ENCODE measurements at regions not wholly inside any gene's neighbourhood (a gene's known extent, or its start where the extent isn't known, plus 50 kb on each side); places are given as distances from the start of the nearest gene placed in this dataset.

- no peak overlapping the region for H3K9ac ChIP-seq (ENCODE audit: low read length in 3 of 3)
- intact Hi-C loops (cut with DNase I): no loop called here
- H3K4me1 ChIP-seq (ENCODE audit: control insufficient read depth in 2 of 3, insufficient read depth in 2 of 3, low read depth in 1 of 3, low read length in 3 of 3): no peaks in the 10 kb centered on the region
- TF ChIP-seq, protein P1, sequence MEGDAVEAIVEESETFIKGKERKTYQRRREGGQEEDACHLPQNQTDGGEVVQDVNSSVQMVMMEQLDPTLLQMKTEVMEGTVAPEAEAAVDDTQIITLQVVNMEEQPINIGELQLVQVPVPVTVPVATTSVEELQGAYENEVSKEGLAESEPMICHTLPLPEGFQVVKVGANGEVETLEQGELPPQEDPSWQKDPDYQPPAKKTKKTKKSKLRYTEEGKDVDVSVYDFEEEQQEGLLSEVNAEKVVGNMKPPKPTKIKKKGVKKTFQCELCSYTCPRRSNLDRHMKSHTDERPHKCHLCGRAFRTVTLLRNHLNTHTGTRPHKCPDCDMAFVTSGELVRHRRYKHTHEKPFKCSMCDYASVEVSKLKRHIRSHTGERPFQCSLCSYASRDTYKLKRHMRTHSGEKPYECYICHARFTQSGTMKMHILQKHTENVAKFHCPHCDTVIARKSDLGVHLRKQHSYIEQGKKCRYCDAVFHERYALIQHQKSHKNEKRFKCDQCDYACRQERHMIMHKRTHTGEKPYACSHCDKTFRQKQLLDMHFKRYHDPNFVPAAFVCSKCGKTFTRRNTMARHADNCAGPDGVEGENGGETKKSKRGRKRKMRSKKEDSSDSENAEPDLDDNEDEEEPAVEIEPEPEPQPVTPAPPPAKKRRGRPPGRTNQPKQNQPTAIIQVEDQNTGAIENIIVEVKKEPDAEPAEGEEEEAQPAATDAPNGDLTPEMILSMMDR (IDR thresholded peaks at IDR 0.05; ENCODE audit: borderline replicate concordance, extremely low read depth, insufficient read depth): no peak
- H3K4me3 ChIP-seq (ENCODE audit: low read length in 3 of 3): no peak overlapping the region
- peak in 3 of 5 donors; percentile 51 to 78 (median 75) for DNase-seq
- no peak for FAIRE-seq
- no peaks in the 10 kb centered on the region for H3K27me3 ChIP-seq (ENCODE audit: control insufficient read depth, insufficient read depth, low read length)
- H3K36me3 ChIP-seq (ENCODE audit: control insufficient read depth in 2 of 3, insufficient read depth in 3 of 3, low read length in 3 of 3): no peaks in the 10 kb centered on the region
- H3K9me3 ChIP-seq (ENCODE audit: control insufficient read depth in 2 of 3, insufficient read depth in 1 of 3, low read length in 3 of 3): no peaks in the 10 kb centered on the region
- no peak overlapping the region for H3K27ac ChIP-seq (ENCODE audit: low read depth in 2 of 2, low read length in 2 of 2)
These were observed 163.4 kb upstream of the GPR12 start for GRCh38 chr13:26923824-26924605.

DNA sequence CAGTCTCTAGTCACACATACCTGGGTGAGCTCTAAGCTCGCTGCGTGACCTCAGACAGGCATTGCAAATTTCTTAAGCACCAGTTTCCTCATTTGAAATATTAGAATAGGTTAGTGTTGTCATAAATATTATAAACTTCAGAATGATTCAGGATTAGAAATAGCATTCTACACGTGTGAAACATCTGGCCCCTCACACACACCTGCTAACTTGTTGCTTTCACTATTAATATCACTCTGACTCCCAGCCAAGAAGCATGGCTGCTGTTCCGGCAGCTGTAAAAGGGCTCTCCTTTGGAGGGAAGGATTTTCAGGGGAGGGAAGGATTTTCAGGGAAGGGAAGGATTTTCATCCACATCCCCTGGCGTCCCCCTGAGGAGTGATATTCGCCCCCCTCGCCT lies 161.3 kb upstream of the GPR12 start:
- FAIRE-seq (no peak), DNase-seq (no peak)
- intact Hi-C loops (cut with DNase I): no loop called here
- Histone ChIP-seq H3K9me3 (ENCODE audit: control insufficient read depth in 2 of 3, insufficient read depth in 1 of 3, low read length in 3 of 3) (no peaks in the 10 kb centered on the region), H3K4me1 (ENCODE audit: control insufficient read depth in 2 of 3, insufficient read depth in 2 of 3, low read depth in 1 of 3, low read length in 3 of 3) (no peaks in the 10 kb centered on the region), H3K4me3 (ENCODE audit: low read length in 3 of 3) (no peak overlapping the region), H3K36me3 (ENCODE audit: control insufficient read depth in 2 of 3, insufficient read depth in 3 of 3, low read length in 3 of 3) (no peaks in the 10 kb centered on the region), H3K9ac (ENCODE audit: low read length in 3 of 3) (no peak overlapping the region), H3K27me3 (ENCODE audit: control insufficient read depth, insufficient read depth, low read length) (no peaks in the 10 kb centered on the region), H3K27ac (ENCODE audit: low read depth in 2 of 2, low read length in 2 of 2) (no peak overlapping the region)
- TF ChIP-seq, protein P1 (IDR thresholded peaks at IDR 0.05; ENCODE audit: borderline replicate concordance, extremely low read depth, insufficient read depth): no peak

DNA sequence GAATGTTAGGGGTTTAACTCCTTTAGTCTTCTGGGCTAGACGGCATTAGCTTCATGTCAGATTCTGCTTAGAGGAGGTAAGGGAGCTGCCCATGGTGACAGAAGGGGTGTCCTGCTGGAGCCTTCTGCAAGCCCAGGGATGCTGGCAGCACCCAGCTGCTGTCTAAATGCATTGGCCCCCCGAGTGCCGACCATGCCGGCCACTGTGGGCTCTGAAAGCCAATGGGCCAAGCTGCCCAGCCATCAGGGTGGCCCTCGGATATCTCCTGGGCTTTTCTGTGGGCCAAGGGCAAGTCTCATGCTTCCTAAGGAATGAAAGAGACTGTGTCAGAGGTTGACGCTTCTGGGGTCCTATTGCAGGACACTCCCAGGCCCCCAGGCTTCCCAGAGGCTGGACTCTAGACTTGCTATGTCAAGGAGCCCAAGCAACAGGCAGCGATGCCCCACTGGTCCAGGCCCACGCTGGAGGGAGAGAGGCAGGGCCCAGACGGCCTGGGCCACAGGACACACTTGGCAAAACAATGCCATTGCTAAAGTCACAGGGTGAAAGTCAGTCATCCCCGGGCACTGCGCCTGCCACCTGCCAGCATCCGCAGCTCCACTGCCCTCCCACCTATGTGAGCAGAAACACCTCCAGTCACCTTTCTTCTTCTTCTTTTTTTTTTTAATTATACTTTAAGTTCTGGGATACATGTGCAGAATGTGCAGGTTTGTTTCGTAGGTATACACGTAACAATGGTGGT lies 160.2 kb upstream of the GPR12 start:
- TF ChIP-seq, protein P1 (IDR thresholded peaks at IDR 0.05; ENCODE audit: borderline replicate concordance, extremely low read depth, insufficient read depth): no peak
- H3K9ac ChIP-seq (ENCODE audit: low read length in 3 of 3): no peak overlapping the region
- intact Hi-C loops (cut with DNase I): no loop called here
- H3K27me3 ChIP-seq (ENCODE audit: control insufficient read depth, insufficient read depth, low read length): no peaks in the 10 kb centered on the region
- H3K4me3 ChIP-seq (ENCODE audit: low read length in 3 of 3): no peak overlapping the region
- no peak for DNase-seq
- H3K4me1 ChIP-seq (ENCODE audit: control insufficient read depth in 2 of 3, insufficient read depth in 2 of 3, low read depth in 1 of 3, low read length in 3 of 3): no peaks in the 10 kb centered on the region
- H3K27ac ChIP-seq (ENCODE audit: low read depth in 2 of 2, low read length in 2 of 2): no peak overlapping the region
- no peaks in the 10 kb centered on the region for H3K9me3 ChIP-seq (ENCODE audit: control insufficient read depth in 2 of 3, insufficient read depth in 1 of 3, low read length in 3 of 3)
- H3K36me3 ChIP-seq (ENCODE audit: control insufficient read depth in 2 of 3, insufficient read depth in 3 of 3, low read length in 3 of 3): no peaks in the 10 kb centered on the region
- no peak for FAIRE-seq

Measured in kidney (tissue), 13 donors.